GM12892 (cell line): ENCODE measurements at regions not wholly inside any gene's neighbourhood (a gene's known extent, or its start where the extent isn't known, plus 50 kb on each side); places are given as distances from the start of the nearest gene placed in this dataset.

Experiments
- DNase-seq: peaks from one replicate; pipeline ENCODE4 v3.0.0; 2011; ENCODE audit not compliant: insufficient read length
- FAIRE-seq: peaks from 2 replicates; lab custom pipeline; 2011; peaks lifted over from hg19 to GRCh38; lab: Jason Lieb, UNC
- POLR2A ChIP-seq: IDR thresholded peaks from 2 replicates; pipeline ENCODE4 v1.6.1; 2011; ENCODE audit warnings: low read depth, low read length, control low read depth
- POLR2AphosphoS5 ChIP-seq: IDR thresholded peaks from 2 replicates; pipeline ENCODE4 v1.6.1; 2011; ENCODE audit warnings: low read depth, low read length, control low read depth
- TAF1 ChIP-seq: IDR thresholded peaks from 2 replicates; pipeline ENCODE4 v1.6.1; 2011; ENCODE audit warnings: low read depth, mild to moderate bottlenecking, control low read depth, low read length, borderline replicate concordance

GRCh38 chr4:128512767-128513322 lies 225.2 kb upstream of the PGRMC2 start:
- DNase-seq (no peak), FAIRE-seq (no peak)
- TF ChIP-seq TAF1 = no peak
- TF ChIP-seq POLR2A = no peak
- no peak for TF ChIP-seq POLR2AphosphoS5

GRCh38 chr4:128512161-128512560 lies 224.5 kb upstream of the PGRMC2 start:
- no peak for DNase-seq
- no peak for TF ChIP-seq POLR2AphosphoS5
- TF ChIP-seq TAF1 = no peak
- no peak for TF ChIP-seq POLR2A
- no peak for FAIRE-seq

- TF ChIP-seq TAF1 (no peak), POLR2AphosphoS5 (no peak), POLR2A (no peak)
- no peak for FAIRE-seq
- DNase-seq = no peak
Measured at GRCh38 chr4:128510850-128511249, 223.2 kb upstream of the PGRMC2 start.

GRCh38 chr4:128502818-128503527 lies 215.4 kb upstream of the PGRMC2 start:
- FAIRE-seq (no peak), DNase-seq (no peak)
- no peak for TF ChIP-seq POLR2AphosphoS5
- no peak for TF ChIP-seq POLR2A
- TF ChIP-seq TAF1 = no peak

- TF ChIP-seq POLR2A (no peak), TAF1 (no peak), POLR2AphosphoS5 (no peak)
- no peak for DNase-seq
- FAIRE-seq = no peak
Measured at GRCh38 chr4:128501239-128501638, 213.6 kb upstream of the PGRMC2 start.

- DNase-seq = no peak
- no peak for FAIRE-seq
- TF ChIP-seq POLR2AphosphoS5 (no peak), POLR2A (no peak), TAF1 (no peak)
Measured at GRCh38 chr4:128488055-128488705, 200.6 kb upstream of the PGRMC2 start.

- FAIRE-seq = no peak
- no peak for DNase-seq
- TF ChIP-seq POLR2A = no peak
- no peak for TF ChIP-seq POLR2AphosphoS5
- TF ChIP-seq TAF1 = no peak
Measured at GRCh38 chr4:128484896-128485295, 197.3 kb upstream of the PGRMC2 start.

GRCh38 chr4:128483816-128484215 lies 196.2 kb upstream of the PGRMC2 start:
- FAIRE-seq (no peak), DNase-seq (no peak)
- TF ChIP-seq POLR2A = no peak
- TF ChIP-seq POLR2AphosphoS5 = no peak
- TF ChIP-seq TAF1 = no peak

GRCh38 chr4:128483041-128483440 lies 195.4 kb upstream of the PGRMC2 start:
- FAIRE-seq = no peak
- no peak for TF ChIP-seq TAF1

GRCh38 chr4:128481752-128482480 lies 194.3 kb upstream of the PGRMC2 start:
- no peak for TF ChIP-seq POLR2A
- DNase-seq (no peak), FAIRE-seq (no peak)

More at GRCh38 chr4:128483041-128483440, 195.4 kb upstream of the PGRMC2 start:
- no peak for DNase-seq

- DNase-seq = no peak
- no peak for TF ChIP-seq POLR2A
- no peak for FAIRE-seq
Measured at GRCh38 chr4:128480945-128481344, 193.3 kb upstream of the PGRMC2 start.
